ENCODE measurements at regions not wholly inside any gene's neighbourhood (a gene's known extent, or its start where the extent isn't known, plus 50 kb on each side); places are given as distances from the start of the nearest gene placed in this dataset.

- Histone ChIP-seq H3K9me3 (ENCODE audit: low read depth, low read length, poor library complexity, severe bottlenecking) (no peaks in the 10 kb centered on the region), H3K4me3 (ENCODE audit: low read depth, low read length, poor library complexity, severe bottlenecking) (no peak overlapping the region), H3K27ac (ENCODE audit: low read depth, low read length, poor library complexity, severe bottlenecking) (no peak overlapping the region), H3K27me3 (replicated peaks; ENCODE audit: insufficient read depth, low read depth, low read length, poor library complexity) (no peaks in the 10 kb centered on the region), H3K36me3 (ENCODE audit: insufficient read depth, low read length, poor library complexity, severe bottlenecking) (no peaks in the 10 kb centered on the region), H3K4me1 (ENCODE audit: insufficient read depth, low read length, poor library complexity, severe bottlenecking) (no peaks in the 10 kb centered on the region)
- TF ChIP-seq, protein P1, sequence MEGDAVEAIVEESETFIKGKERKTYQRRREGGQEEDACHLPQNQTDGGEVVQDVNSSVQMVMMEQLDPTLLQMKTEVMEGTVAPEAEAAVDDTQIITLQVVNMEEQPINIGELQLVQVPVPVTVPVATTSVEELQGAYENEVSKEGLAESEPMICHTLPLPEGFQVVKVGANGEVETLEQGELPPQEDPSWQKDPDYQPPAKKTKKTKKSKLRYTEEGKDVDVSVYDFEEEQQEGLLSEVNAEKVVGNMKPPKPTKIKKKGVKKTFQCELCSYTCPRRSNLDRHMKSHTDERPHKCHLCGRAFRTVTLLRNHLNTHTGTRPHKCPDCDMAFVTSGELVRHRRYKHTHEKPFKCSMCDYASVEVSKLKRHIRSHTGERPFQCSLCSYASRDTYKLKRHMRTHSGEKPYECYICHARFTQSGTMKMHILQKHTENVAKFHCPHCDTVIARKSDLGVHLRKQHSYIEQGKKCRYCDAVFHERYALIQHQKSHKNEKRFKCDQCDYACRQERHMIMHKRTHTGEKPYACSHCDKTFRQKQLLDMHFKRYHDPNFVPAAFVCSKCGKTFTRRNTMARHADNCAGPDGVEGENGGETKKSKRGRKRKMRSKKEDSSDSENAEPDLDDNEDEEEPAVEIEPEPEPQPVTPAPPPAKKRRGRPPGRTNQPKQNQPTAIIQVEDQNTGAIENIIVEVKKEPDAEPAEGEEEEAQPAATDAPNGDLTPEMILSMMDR (conservative IDR thresholded peaks at IDR 0.05; ENCODE audit: low read depth, low read length): no peak
- TF ChIP-seq EZH2 (IDR thresholded peaks at IDR 0.05; ENCODE audit: borderline replicate concordance, low read depth, low read length, poor library complexity, severe bottlenecking): no peak
- ChIA-PET CTCF (no interaction called here), POLR2A (ENCODE audit: low non-redundant PET) (no interaction called here)
- BruUV-seq (replicated peaks): no TSS peak
- intact Hi-C loops (cut with micrococcal nuclease; ENCODE audit: unreplicated experiment): no loop called here
- DNase-seq (ENCODE audit: low spot score): no peak
Observed at GRCh38 chr7:98467570-98468312, 66.9 kb upstream of the BAIAP2L1 start.

GRCh38 chr7:98465022-98465421, 64.1 kb upstream of the BAIAP2L1 start:
- POLR2A ChIA-PET (ENCODE audit: low non-redundant PET): no interaction called here
- no peaks in the 10 kb centered on the region for H3K9me3 ChIP-seq (ENCODE audit: low read depth, low read length, poor library complexity, severe bottlenecking)
- H3K36me3 ChIP-seq (ENCODE audit: insufficient read depth, low read length, poor library complexity, severe bottlenecking): no peaks in the 10 kb centered on the region
- DNase-seq (ENCODE audit: low spot score): no peak
- no TSS peak for BruUV-seq (replicated peaks)
- intact Hi-C loops (cut with micrococcal nuclease; ENCODE audit: unreplicated experiment): no loop called here
- TF ChIP-seq EZH2 (IDR thresholded peaks at IDR 0.05; ENCODE audit: borderline replicate concordance, low read depth, low read length, poor library complexity, severe bottlenecking): no peak
- TF ChIP-seq, protein P1 (conservative IDR thresholded peaks at IDR 0.05; ENCODE audit: low read depth, low read length): no peak
- H3K27ac ChIP-seq (ENCODE audit: low read depth, low read length, poor library complexity, severe bottlenecking): no peak overlapping the region
- no peaks in the 10 kb centered on the region for H3K4me1 ChIP-seq (ENCODE audit: insufficient read depth, low read length, poor library complexity, severe bottlenecking)
- CTCF ChIA-PET: no interaction called here
- no peaks in the 10 kb centered on the region for H3K27me3 ChIP-seq (replicated peaks; ENCODE audit: insufficient read depth, low read depth, low read length, poor library complexity)
- no peak overlapping the region for H3K4me3 ChIP-seq (ENCODE audit: low read depth, low read length, poor library complexity, severe bottlenecking)

DNA sequence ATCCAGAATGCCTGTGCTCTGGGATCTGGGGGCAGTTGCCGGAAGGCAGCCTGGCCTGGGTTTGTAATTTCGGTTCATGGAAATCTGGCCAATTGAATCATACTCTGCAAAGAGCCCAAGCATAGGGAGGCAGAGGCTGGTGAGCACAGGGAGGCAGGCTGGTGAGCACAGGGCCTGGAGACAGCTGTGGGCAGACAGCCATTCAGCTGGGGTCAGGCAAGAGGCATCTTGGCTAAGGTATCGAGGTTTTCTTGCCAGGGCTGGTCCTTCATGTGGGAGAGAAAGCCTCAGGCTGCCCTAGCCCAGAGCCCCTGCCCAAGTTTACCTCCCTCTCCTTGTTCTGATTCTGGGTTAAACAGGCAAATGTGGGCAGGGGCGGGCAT, 63.7 kb upstream of the BAIAP2L1 start:
- no TSS peak for BruUV-seq (replicated peaks)
- CTCF ChIA-PET: no interaction called here
- intact Hi-C loops (cut with micrococcal nuclease; ENCODE audit: unreplicated experiment): no loop called here
- POLR2A ChIA-PET (ENCODE audit: low non-redundant PET): no interaction called here
- DNase-seq (ENCODE audit: low spot score): no peak
- TF ChIP-seq EZH2 (IDR thresholded peaks at IDR 0.05; ENCODE audit: borderline replicate concordance, low read depth, low read length, poor library complexity, severe bottlenecking): no peak
- TF ChIP-seq, protein P1 (conservative IDR thresholded peaks at IDR 0.05; ENCODE audit: low read depth, low read length): no peak
- H3K4me3 ChIP-seq (ENCODE audit: low read depth, low read length, poor library complexity, severe bottlenecking): no peak overlapping the region
- H3K27ac ChIP-seq (ENCODE audit: low read depth, low read length, poor library complexity, severe bottlenecking): no peak overlapping the region
- H3K27me3 ChIP-seq (replicated peaks; ENCODE audit: insufficient read depth, low read depth, low read length, poor library complexity): no peaks in the 10 kb centered on the region
- H3K9me3 ChIP-seq (ENCODE audit: low read depth, low read length, poor library complexity, severe bottlenecking): no peaks in the 10 kb centered on the region
- no peaks in the 10 kb centered on the region for H3K4me1 ChIP-seq (ENCODE audit: insufficient read depth, low read length, poor library complexity, severe bottlenecking)
- no peaks in the 10 kb centered on the region for H3K36me3 ChIP-seq (ENCODE audit: insufficient read depth, low read length, poor library complexity, severe bottlenecking)

Measured in A673 (cell line).